ENCODE measurements at regions not wholly inside any gene's neighbourhood (a gene's known extent, or its start where the extent isn't known, plus 50 kb on each side); places are given as distances from the start of the nearest gene placed in this dataset.

DNA sequence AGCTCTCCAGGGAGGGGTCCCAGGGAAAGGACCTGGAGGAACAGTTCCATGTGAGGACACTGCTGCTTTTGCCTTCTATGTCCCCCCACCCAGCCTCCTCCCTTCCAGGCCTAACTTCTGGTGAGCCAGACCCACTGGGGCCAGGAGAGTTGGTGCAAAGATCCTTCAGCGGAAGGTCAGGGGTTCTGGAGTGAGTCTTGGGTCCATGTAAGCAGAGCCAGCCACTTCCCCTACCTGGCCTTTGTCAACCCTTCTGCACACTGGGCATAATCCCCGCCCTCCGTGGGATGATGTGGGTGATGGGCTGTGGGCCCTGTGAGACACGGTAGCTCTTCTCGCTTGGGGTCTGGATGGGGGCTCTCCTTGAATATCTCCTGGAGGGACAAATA lies 76.9 kb downstream of the RHOB start:
- Histone ChIP-seq H4K20me1 (ENCODE audit: low read length) (no peaks in the 10 kb centered on the region), H3K9me2 (replicated peaks; ENCODE audit: low read length) (no peaks in the 10 kb centered on the region), H3K4me2 (ENCODE audit: low read length) (no peak overlapping the region), H3K4me3 (ENCODE audit: low read length) (no peak overlapping the region), H3K9ac (ENCODE audit: low read length) (no peak overlapping the region), H3K27me3 (ENCODE audit: low read length) (no peaks in the 10 kb centered on the region), H3K27ac (ENCODE audit: low read length) (no peak overlapping the region), H3K79me2 (ENCODE audit: low read length) (no peaks in the 10 kb centered on the region), H3F3A (ENCODE audit: low read length, unreplicated experiment) (no peaks in the 10 kb centered on the region), H3K9me3 (ENCODE audit: low read length) (no peaks in the 10 kb centered on the region), H3K4me1 (ENCODE audit: insufficient read depth, low read length) (peaks cover 13% of the 10 kb centered on the region), H3K36me3 (ENCODE audit: low read depth, low read length) (no peaks in the 10 kb centered on the region), H2AFZ (ENCODE audit: low read length) (no peak overlapping the region)
- no TSS peak for BruUV-seq (replicated peaks)
- ChIA-PET POLR2A (ENCODE audit: unreplicated experiment) (no interaction called here), CTCF (no interaction called here)
- ATAC-seq, result no peak
- intact Hi-C loops (cut with micrococcal nuclease), result no loop called here
- no peak for TF ChIP-seq EZH2phosphoT487 (IDR thresholded peaks at IDR 0.05; ENCODE audit: borderline replicate concordance, low read length)
- TF ChIP-seq EZH2 (IDR thresholded peaks at IDR 0.05; ENCODE audit: low read length, unreplicated experiment), result no peak
- TF ChIP-seq, protein P1, sequence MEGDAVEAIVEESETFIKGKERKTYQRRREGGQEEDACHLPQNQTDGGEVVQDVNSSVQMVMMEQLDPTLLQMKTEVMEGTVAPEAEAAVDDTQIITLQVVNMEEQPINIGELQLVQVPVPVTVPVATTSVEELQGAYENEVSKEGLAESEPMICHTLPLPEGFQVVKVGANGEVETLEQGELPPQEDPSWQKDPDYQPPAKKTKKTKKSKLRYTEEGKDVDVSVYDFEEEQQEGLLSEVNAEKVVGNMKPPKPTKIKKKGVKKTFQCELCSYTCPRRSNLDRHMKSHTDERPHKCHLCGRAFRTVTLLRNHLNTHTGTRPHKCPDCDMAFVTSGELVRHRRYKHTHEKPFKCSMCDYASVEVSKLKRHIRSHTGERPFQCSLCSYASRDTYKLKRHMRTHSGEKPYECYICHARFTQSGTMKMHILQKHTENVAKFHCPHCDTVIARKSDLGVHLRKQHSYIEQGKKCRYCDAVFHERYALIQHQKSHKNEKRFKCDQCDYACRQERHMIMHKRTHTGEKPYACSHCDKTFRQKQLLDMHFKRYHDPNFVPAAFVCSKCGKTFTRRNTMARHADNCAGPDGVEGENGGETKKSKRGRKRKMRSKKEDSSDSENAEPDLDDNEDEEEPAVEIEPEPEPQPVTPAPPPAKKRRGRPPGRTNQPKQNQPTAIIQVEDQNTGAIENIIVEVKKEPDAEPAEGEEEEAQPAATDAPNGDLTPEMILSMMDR (conservative IDR thresholded peaks at IDR 0.05; ENCODE audit: low read depth, low read length), result no peak
- DNase-seq, result no peak

DNA sequence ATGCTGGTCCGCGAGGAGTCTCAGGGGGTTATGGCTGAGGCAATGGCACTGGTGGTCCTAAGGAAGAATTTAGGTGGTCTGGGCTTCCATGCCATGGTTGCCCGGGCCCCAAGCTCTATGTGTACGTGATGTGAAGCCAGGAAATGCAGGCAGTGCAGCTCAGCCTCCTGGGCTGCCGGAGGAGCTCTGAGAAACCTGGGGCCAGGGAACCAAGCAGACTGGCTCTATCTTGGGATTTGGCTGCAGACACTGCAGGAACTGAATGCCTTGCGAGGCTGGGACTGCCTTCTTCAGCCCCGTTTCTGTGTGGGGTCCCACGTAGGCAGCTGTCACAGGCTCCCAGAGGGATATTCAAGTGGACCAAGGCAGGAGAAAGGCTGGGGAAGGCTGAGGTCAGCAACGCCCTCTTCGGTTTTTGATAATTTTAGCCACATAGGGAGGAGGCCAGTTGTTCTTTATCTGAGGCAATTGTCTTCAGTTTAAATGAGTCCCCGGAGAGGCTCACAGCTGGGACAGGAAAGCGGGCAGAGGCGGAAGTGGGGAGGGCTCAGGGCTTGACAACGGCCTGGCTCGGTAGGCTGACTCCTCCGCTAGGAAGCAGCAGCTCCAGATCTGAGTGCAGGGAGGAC lies 77.7 kb downstream of the RHOB start:
- Histone ChIP-seq H3K4me2 (ENCODE audit: low read length) (no peak overlapping the region), H3K27me3 (ENCODE audit: low read length) (no peaks in the 10 kb centered on the region)
- BruUV-seq (replicated peaks), result no TSS peak

More for the DNA sequence above, 77.7 kb downstream of the RHOB start:
- Histone ChIP-seq H3K79me2 (ENCODE audit: low read length) (no peaks in the 10 kb centered on the region), H3K9me2 (replicated peaks; ENCODE audit: low read length) (no peaks in the 10 kb centered on the region), H3K27ac (ENCODE audit: low read length) (no peak overlapping the region), H3K9me3 (ENCODE audit: low read length) (no peaks in the 10 kb centered on the region), H2AFZ (ENCODE audit: low read length) (no peak overlapping the region), H3K4me3 (ENCODE audit: low read length) (no peak overlapping the region), H3K36me3 (ENCODE audit: low read depth, low read length) (no peaks in the 10 kb centered on the region), H3K4me1 (ENCODE audit: insufficient read depth, low read length) (peaks cover 13% of the 10 kb centered on the region), H4K20me1 (ENCODE audit: low read length) (no peaks in the 10 kb centered on the region), H3F3A (ENCODE audit: low read length, unreplicated experiment) (no peaks in the 10 kb centered on the region), H3K9ac (ENCODE audit: low read length) (no peak overlapping the region)
- DNase-seq, result no peak
- TF ChIP-seq, protein P1 (conservative IDR thresholded peaks at IDR 0.05; ENCODE audit: low read depth, low read length), result no peak
- TF ChIP-seq EZH2phosphoT487 (IDR thresholded peaks at IDR 0.05; ENCODE audit: borderline replicate concordance, low read length) (no peak), EZH2 (IDR thresholded peaks at IDR 0.05; ENCODE audit: low read length, unreplicated experiment) (no peak)
- intact Hi-C loops (cut with micrococcal nuclease), result no loop called here
- ChIA-PET CTCF (no interaction called here), POLR2A (ENCODE audit: unreplicated experiment) (no interaction called here)
- ATAC-seq, result no peak

All from PC-3 (cell line).